Upper lobe of left lung (tissue), 4 donors: ENCODE measurements at regions not wholly inside any gene's neighbourhood (a gene's known extent, or its start where the extent isn't known, plus 50 kb on each side); places are given as distances from the start of the nearest gene placed in this dataset.

Experiments used
- CTCF ChIP-seq, 6 experiments: fragments of 450-650 bp in 4 of 6; fragments of 200-600 bp in 2 of 6; sonication (generic) in 2 of 6; IDR thresholded peaks; one replicate each; pipeline ENCODE4 v1.5.1; 2016 to 2019; ENCODE audit warnings: antibody characterized with exemption in 6 of 6
- POLR2A ChIP-seq, 4 donors: fragments of 450-650 bp; IDR thresholded peaks; one replicate each; pipeline ENCODE4 v1.5.1; 2016 to 2017; ENCODE audit warnings: antibody characterized with exemption in 4 of 4, mild to moderate bottlenecking in 2 of 4

GRCh38 chr11:28606930-28607329 lies 498.7 kb downstream of the METTL15 start:
- TF ChIP-seq POLR2A (IDR thresholded peaks at IDR 0.05) (no peak), CTCF (IDR thresholded peaks at IDR 0.05) (no peak)
